GM21423 (cell line): ENCODE measurements at regions not wholly inside any gene's neighbourhood (a gene's known extent, or its start where the extent isn't known, plus 50 kb on each side); places are given as distances from the start of the nearest gene placed in this dataset.
"Not testable (repeated sequence)": the region's sequence is repeated elsewhere in the genome, so short reads cannot be mapped to it uniquely, and the experiment has no call there.

ENCODE experiments used
- ATAC-seq: cut with Tn5 transposase; IDR thresholded peaks from one replicate; pipeline ENCODE4 v1.9.1; 2021; ENCODE audit warnings: mild to moderate bottlenecking, moderate library complexity; ENCODE audit not compliant: unreplicated experiment

GRCh38 chr6:118719351-118720124 lies 68.1 kb upstream of the CEP85L start:
- peak; percentile 56 for ATAC-seq

GRCh38 chr6:118718903-118719302 lies 67.5 kb upstream of the CEP85L start:
- ATAC-seq = no peak

GRCh38 chr6:118718297-118718696 lies 66.9 kb upstream of the CEP85L start:
- ATAC-seq = no peak

- ATAC-seq = no peak
These were observed 65.7 kb upstream of the CEP85L start for GRCh38 chr6:118717106-118717505.

GRCh38 chr6:118715907-118716306 lies 64.5 kb upstream of the CEP85L start:
- ATAC-seq = not testable (repeated sequence)

- ATAC-seq = no peak
These were observed 64.0 kb upstream of the CEP85L start for GRCh38 chr6:118715376-118715775.

- ATAC-seq = no peak
These were observed 63.4 kb upstream of the CEP85L start for GRCh38 chr6:118714756-118715155.

GRCh38 chr6:118712969-118713368 lies 61.6 kb upstream of the CEP85L start:
- no peak for ATAC-seq

- no peak for ATAC-seq
These were observed 59.2 kb upstream of the CEP85L start for GRCh38 chr6:118710616-118711015.

GRCh38 chr6:118709859-118710350 lies 58.5 kb upstream of the CEP85L start:
- ATAC-seq = peak; percentile 90

GRCh38 chr6:118708744-118709143 lies 57.4 kb upstream of the CEP85L start:
- ATAC-seq = peak; percentile 0

GRCh38 chr6:118708055-118708454 lies 56.7 kb upstream of the CEP85L start:
- ATAC-seq = no peak

GRCh38 chr6:118706702-118707101 lies 55.3 kb upstream of the CEP85L start:
- no peak for ATAC-seq

GRCh38 chr6:118705544-118706491 lies 54.4 kb upstream of the CEP85L start:
- peak; percentile 39 for ATAC-seq

- ATAC-seq = no peak
These were observed 53.5 kb upstream of the CEP85L start for GRCh38 chr6:118704915-118705314.

GRCh38 chr6:118701260-118701659 lies 49.9 kb upstream of the CEP85L start:
- not testable (repeated sequence) for ATAC-seq
